ENCODE measurements at regions not wholly inside any gene's neighbourhood (a gene's known extent, or its start where the extent isn't known, plus 50 kb on each side); places are given as distances from the start of the nearest gene placed in this dataset.
"Not testable (repeated sequence)": the region's sequence is repeated elsewhere in the genome, so short reads cannot be mapped to it uniquely, and the experiment has no call there.

- intact Hi-C loops (cut with DNase I; ENCODE audit: low total_unique reads) = no loop called here
- no peak overlapping the region for H3K27ac ChIP-seq
These were observed 309.5 kb downstream of the CTH start for GRCh38 chr1:70720521-70720920.

DNA sequence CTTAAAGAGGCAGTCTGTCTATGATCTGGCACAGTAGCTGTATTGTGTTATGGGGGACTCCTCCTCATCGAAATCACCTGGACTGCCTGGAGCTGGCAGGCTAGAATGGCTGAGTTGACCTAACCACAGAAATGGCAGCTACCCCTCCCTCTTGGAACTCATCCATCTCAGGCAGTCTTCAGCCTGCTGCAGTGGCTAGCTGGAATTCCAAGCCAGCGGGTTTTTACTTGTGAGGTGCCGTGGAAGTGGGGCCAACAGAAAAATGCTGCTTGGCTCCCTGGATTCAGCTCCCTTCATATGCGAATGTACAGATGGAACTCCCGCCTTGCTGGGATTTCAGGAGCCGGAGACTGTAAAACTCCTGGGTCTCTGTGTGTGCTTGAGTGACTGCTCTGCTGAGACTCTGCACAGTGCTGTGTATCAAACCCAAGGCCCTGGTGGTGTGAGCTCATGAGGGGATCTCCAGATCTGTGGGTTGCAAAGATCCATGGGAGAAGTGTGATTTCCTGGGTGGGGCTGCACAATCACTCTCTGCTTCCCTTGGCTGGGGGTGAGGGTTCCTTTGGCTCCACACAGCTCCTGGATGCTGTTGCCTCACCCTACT lies 316.9 kb downstream of the CTH start:
- intact Hi-C loops (cut with DNase I; ENCODE audit: low total_unique reads) = no loop called here

More at GRCh38 chr1:70720521-70720920, 309.5 kb downstream of the CTH start:
- no peak overlapping the region for H3K4me3 ChIP-seq
- H3K27me3 ChIP-seq = no peaks in the 10 kb centered on the region
- H3K9me3 ChIP-seq = peaks cover 4 to 12% of the 10 kb centered on the region in 2 donors
- no peak for DNase-seq (ENCODE audit: low spot score in 2 of 2)
- H3K36me3 ChIP-seq = no peaks in the 10 kb centered on the region
- no peak for TF ChIP-seq POLR2AphosphoS5 (IDR thresholded peaks at IDR 0.05)
- no peak for TF ChIP-seq POLR2A (IDR thresholded peaks at IDR 0.05)
- TF ChIP-seq, protein P1, sequence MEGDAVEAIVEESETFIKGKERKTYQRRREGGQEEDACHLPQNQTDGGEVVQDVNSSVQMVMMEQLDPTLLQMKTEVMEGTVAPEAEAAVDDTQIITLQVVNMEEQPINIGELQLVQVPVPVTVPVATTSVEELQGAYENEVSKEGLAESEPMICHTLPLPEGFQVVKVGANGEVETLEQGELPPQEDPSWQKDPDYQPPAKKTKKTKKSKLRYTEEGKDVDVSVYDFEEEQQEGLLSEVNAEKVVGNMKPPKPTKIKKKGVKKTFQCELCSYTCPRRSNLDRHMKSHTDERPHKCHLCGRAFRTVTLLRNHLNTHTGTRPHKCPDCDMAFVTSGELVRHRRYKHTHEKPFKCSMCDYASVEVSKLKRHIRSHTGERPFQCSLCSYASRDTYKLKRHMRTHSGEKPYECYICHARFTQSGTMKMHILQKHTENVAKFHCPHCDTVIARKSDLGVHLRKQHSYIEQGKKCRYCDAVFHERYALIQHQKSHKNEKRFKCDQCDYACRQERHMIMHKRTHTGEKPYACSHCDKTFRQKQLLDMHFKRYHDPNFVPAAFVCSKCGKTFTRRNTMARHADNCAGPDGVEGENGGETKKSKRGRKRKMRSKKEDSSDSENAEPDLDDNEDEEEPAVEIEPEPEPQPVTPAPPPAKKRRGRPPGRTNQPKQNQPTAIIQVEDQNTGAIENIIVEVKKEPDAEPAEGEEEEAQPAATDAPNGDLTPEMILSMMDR (IDR thresholded peaks at IDR 0.05) = no peak
- H3K4me1 ChIP-seq = peaks cover 0 to 4% of the 10 kb centered on the region in 2 donors

GRCh38 chr1:70736518-70736917 lies 311.1 kb downstream of the PTGER3 start:
- DNase-seq (ENCODE audit: low spot score in 2 of 2); H3K27ac ChIP-seq; intact Hi-C loops (cut with DNase I; ENCODE audit: low total_unique reads); H3K9me3 ChIP-seq; H3K4me3 ChIP-seq; H3K4me1 ChIP-seq; H3K36me3 ChIP-seq; H3K27me3 ChIP-seq: not testable (repeated sequence)

More for the DNA sequence above, 316.9 kb downstream of the CTH start:
- H3K27ac ChIP-seq = peak overlapping the region in 1 of 2 donors; percentile 3
- H3K36me3 ChIP-seq = no peaks in the 10 kb centered on the region
- DNase-seq (ENCODE audit: low spot score in 2 of 2) = no peak
- H3K27me3 ChIP-seq = no peaks in the 10 kb centered on the region
- H3K4me1 ChIP-seq = no peaks in the 10 kb centered on the region
- no peak for TF ChIP-seq POLR2A (IDR thresholded peaks at IDR 0.05)
- TF ChIP-seq, protein P1 (IDR thresholded peaks at IDR 0.05) = no peak
- H3K9me3 ChIP-seq = peaks cover 13 to 27% of the 10 kb centered on the region in 2 donors
- no peak overlapping the region for H3K4me3 ChIP-seq

DNA sequence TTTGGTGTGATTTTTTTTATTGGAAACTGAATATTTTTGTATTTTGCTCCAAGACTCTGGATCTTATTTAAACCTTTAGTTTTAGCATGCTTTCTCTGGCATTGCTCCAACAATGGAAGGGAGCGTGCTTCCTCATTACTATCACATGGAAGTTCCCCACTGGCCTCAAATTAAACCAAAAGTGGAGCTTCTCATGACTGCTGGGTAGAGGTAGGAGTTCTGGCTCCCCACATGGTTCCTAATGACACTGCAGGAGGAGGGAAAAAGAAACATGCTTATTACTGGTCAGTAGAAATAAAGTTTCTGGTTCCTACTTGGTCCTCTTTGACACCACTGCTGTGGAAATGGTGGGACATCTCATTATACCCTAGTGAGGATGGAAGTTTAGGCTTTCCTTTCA lies 310.5 kb downstream of the PTGER3 start:
- H3K36me3 ChIP-seq = no peaks in the 10 kb centered on the region
- peaks cover 0 to 15% of the 10 kb centered on the region in 2 donors for H3K9me3 ChIP-seq
- no peak for DNase-seq (ENCODE audit: low spot score in 2 of 2)
- H3K4me1 ChIP-seq = no peaks in the 10 kb centered on the region
- TF ChIP-seq POLR2AphosphoS5 (IDR thresholded peaks at IDR 0.05) = no peak
- TF ChIP-seq, protein P1 (IDR thresholded peaks at IDR 0.05) = no peak
- H3K4me3 ChIP-seq = no peak overlapping the region
- H3K27me3 ChIP-seq = no peaks in the 10 kb centered on the region
- H3K27ac ChIP-seq = no peak overlapping the region
- intact Hi-C loops (cut with DNase I; ENCODE audit: low total_unique reads) = no loop called here

GRCh38 chr1:70738624-70739023 lies 309.0 kb downstream of the PTGER3 start:
- intact Hi-C loops (cut with DNase I; ENCODE audit: low total_unique reads) = no loop called here
- Histone ChIP-seq H3K4me3 (no peak overlapping the region), H3K27me3 (no peaks in the 10 kb centered on the region), H3K4me1 (no peaks in the 10 kb centered on the region), H3K9me3 (peaks cover 0 to 17% of the 10 kb centered on the region in 2 donors), H3K27ac (no peak overlapping the region), H3K36me3 (no peaks in the 10 kb centered on the region)
- TF ChIP-seq POLR2AphosphoS5 (IDR thresholded peaks at IDR 0.05) = no peak
- TF ChIP-seq POLR2A (IDR thresholded peaks at IDR 0.05) = no peak
- TF ChIP-seq, protein P1 (IDR thresholded peaks at IDR 0.05) = no peak
- DNase-seq (ENCODE audit: low spot score in 2 of 2) = no peak

- no peaks in the 10 kb centered on the region for H3K4me1 ChIP-seq
- DNase-seq (ENCODE audit: low spot score in 2 of 2) = no peak
- TF ChIP-seq, protein P1 (IDR thresholded peaks at IDR 0.05) = no peak
- TF ChIP-seq POLR2A (IDR thresholded peaks at IDR 0.05) (no peak), POLR2AphosphoS5 (IDR thresholded peaks at IDR 0.05) (no peak)
- H3K9me3 ChIP-seq = peaks cover 19 to 67% of the 10 kb centered on the region in 2 donors
- H3K36me3 ChIP-seq = no peaks in the 10 kb centered on the region
- intact Hi-C loops (cut with DNase I; ENCODE audit: low total_unique reads) = no loop called here
- no peak overlapping the region for H3K4me3 ChIP-seq
- no peaks in the 10 kb centered on the region for H3K27me3 ChIP-seq
- no peak overlapping the region for H3K27ac ChIP-seq
These were observed 302.4 kb downstream of the PTGER3 start for GRCh38 chr1:70745199-70745598.

- H3K9me3 ChIP-seq = peaks cover 19 to 67% of the 10 kb centered on the region in 2 donors
These were observed 301.6 kb downstream of the PTGER3 start for GRCh38 chr1:70746062-70746461.

GRCh38 chr1:70747123-70747522 lies 300.5 kb downstream of the PTGER3 start:
- intact Hi-C loops (cut with DNase I; ENCODE audit: low total_unique reads); H3K4me1 ChIP-seq; H3K36me3 ChIP-seq; DNase-seq (ENCODE audit: low spot score in 2 of 2); H3K4me3 ChIP-seq; H3K27me3 ChIP-seq; H3K27ac ChIP-seq: not testable (repeated sequence)
- H3K9me3 ChIP-seq = peaks cover 19 to 56% of the 10 kb centered on the region in 2 donors

More at GRCh38 chr1:70746062-70746461, 301.6 kb downstream of the PTGER3 start:
- DNase-seq (ENCODE audit: low spot score in 2 of 2); intact Hi-C loops (cut with DNase I; ENCODE audit: low total_unique reads); H3K36me3 ChIP-seq; H3K4me1 ChIP-seq; H3K27ac ChIP-seq; H3K27me3 ChIP-seq; H3K4me3 ChIP-seq: not testable (repeated sequence)
